GM12874 (cell line): ENCODE measurements at regions not wholly inside any gene's neighbourhood (a gene's known extent, or its start where the extent isn't known, plus 50 kb on each side); places are given as distances from the start of the nearest gene placed in this dataset.

Experiments used
- TF ChIP-seq, protein P1 (sequence below): IDR thresholded peaks from 2 replicates; pipeline ENCODE4 v1.5.1; 2011; ENCODE audit warnings: low read depth, mild to moderate bottlenecking, control low read depth, low read length, moderate library complexity; ENCODE audit not compliant: insufficient read depth

DNA sequence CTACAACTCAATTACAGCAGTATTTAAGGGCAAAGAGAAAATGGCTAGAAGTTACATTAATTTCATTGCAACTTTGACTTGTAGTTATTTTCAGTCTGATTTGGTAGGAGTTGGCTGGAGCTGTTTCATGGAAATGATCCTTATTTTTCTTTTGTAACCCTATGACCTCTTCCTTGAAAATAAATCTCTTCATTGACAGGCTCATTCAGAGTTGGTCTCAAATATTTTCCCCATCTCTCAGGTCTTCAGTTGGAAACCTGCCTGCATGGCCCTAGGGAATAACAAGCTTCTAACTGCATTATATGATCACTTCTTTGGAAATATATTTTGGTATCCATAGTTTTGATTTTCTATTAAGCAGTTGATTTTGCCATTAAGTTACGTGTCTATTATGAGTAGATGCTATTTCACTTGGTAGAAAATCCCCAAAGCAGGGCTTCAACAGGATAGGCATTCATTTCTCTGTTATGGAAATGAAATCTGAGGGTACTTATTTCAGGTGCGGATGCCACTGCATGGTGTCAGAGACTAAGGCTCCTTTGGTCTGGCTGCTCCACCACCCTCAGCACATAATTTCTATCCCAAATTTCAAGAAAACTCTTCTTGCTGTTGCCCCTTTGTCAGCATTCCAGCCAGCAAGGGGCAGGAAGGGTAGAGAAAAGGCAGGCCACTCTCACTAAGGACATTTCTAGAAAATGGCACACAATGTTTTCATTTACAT, 502.5 kb downstream of the SPRY1 start:
- TF ChIP-seq, protein P1, sequence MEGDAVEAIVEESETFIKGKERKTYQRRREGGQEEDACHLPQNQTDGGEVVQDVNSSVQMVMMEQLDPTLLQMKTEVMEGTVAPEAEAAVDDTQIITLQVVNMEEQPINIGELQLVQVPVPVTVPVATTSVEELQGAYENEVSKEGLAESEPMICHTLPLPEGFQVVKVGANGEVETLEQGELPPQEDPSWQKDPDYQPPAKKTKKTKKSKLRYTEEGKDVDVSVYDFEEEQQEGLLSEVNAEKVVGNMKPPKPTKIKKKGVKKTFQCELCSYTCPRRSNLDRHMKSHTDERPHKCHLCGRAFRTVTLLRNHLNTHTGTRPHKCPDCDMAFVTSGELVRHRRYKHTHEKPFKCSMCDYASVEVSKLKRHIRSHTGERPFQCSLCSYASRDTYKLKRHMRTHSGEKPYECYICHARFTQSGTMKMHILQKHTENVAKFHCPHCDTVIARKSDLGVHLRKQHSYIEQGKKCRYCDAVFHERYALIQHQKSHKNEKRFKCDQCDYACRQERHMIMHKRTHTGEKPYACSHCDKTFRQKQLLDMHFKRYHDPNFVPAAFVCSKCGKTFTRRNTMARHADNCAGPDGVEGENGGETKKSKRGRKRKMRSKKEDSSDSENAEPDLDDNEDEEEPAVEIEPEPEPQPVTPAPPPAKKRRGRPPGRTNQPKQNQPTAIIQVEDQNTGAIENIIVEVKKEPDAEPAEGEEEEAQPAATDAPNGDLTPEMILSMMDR, result no peak

DNA sequence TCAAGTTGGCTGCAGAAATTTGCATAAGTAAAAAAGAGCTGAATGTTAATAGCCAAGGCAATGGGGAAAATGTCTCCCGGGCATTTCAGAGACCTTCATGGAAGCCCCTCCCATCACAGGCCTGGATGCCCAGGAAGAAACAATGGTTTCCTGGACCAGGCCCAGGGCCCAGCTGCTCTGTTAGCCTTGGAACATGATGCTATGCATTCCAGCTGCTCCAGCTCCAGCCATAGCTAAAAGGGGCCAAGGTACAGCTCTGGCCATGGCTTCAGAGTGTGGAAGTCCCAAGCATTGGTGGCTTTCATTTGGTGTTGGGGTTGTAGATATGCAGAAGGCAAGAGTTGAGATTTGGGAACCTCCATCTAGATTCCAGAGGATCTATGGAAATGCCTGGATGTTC, 508.3 kb downstream of the SPRY1 start:
- TF ChIP-seq, protein P1, result no peak

DNA sequence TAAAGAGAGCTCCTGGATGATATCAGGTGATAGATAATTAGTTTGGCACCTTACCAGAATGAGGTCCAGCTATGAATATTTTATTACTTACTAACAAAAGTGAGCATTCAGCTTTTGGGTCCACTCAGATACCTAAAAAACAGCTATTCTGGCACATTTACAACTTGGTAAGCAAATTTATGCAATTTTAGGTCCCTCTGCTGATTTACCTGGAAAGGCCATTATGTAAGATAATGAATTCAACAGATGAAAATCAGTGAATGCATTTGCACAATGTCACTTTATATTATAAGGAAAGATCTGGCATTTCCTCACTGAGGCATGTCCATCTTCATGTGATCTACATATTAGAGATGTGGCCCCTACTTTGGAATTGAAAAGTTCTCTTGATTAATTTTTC, 517.0 kb downstream of the SPRY1 start:
- TF ChIP-seq, protein P1, result no peak

DNA sequence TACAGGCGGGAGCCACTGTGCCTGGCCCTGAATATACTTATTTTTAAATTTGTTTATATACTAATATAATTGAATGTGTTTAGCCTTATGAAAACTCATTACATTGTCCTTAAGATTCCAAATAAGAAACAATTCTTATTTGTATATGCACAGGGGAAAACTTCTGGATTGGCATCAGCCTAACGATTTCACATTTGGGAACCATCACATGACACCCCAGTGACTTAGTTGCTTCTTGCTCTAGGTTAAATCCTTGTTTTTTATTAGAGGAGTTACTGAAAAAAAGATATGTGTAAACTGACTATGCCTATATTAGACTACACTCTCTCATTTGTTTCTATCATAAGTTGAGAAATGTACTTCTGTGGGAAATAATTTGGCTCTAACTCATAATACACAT, 520.2 kb downstream of the SPRY1 start:
- TF ChIP-seq, protein P1, result no peak

DNA sequence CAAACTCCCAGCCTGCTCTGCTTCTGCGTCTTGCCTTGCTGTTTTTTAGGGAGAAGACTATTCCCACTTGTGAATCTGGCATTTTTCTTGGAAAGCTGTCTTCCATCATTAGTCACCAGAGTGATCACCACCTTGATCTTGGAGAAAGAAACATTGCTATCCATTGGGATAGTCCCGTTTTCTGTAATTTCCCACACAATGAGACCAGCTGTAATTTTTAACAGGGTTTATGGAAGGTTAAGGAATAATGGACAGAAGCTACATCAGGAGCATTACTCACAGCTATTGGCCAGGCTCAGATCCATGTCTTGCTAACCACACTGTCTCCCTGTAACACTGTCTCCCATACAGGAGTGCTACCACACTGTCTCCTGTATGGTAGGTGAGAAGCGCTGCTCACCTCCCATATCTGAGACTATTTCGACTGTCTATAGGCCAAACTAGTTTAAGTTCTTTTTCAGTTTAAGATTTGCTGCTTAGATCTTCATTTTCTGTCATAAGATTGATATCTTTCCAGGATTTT, 523.0 kb downstream of the SPRY1 start:
- TF ChIP-seq, protein P1, result no peak

DNA sequence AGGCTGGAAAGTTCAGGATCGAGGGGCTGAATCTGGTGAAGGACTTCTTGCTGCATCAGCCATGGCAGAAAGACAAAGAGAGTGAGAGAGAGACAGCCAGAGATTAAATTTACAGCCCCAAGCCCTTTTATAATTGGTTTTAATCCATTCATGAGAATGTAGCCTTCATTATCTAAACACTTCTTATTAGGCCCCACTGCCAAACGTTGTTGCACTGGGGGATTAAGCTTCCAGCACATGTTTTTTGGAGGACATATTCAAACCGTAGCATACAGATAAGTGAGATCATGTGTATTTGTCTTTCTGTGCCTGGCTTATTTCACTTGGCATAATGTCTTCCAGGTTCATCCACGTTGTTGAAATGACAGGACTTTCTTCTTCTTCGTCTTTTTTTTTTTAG, 524.7 kb downstream of the SPRY1 start:
- TF ChIP-seq, protein P1, result no peak

DNA sequence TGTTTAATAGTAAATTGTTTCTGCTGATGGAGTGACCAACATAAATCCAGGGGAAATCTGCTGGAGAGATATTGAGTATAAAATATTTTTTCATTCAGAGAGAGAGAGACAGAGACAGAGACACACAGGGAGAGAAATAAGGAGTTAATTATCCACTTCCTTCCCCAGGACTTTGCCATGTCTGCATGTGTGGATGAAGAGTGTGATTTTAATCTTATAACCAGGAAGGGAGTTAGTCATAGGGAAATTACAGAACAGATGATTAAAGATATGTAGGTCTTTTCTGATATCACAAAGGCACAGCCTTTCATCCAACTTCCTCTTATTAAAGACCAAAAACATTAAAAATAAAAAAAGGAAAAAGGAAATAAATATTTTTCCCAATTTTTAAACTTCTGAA, 526.3 kb downstream of the SPRY1 start:
- TF ChIP-seq, protein P1, result no peak

DNA sequence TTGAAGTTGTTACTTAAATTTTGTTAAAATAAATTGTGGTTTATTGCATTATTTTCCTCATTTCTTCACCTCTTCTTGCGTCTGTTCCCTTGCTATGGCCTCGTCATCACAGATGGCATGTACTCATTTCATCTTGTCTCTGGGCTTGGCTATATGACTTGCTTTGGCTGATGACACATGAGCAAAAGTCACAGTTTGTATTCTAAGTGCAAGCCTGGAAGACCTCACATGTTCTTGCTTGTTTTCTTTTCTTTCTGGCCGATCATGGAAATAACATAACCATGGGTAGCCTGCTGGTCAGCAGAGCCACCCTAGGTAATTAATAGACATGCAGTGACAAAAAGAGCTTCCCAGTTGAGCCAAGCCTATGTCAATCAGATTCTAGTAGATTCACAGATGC, 527.9 kb downstream of the SPRY1 start:
- TF ChIP-seq, protein P1, result no peak
